Activated CD8-positive, alpha-beta T cell treated with anti-CD3 and anti-CD28 coated beads for 36 hours (primary cell): ENCODE measurements at regions not wholly inside any gene's neighbourhood (a gene's known extent, or its start where the extent isn't known, plus 50 kb on each side); places are given as distances from the start of the nearest gene placed in this dataset.

Source experiments
- ATAC-seq: fragments of 200-7000 bp; cut with Tn5 transposase; one replicate; pipeline ENCODE4 v1.10.0; 2021; ENCODE audit warnings: mild to moderate bottlenecking, moderate library complexity
- CTCF ChIA-PET: fragments of 350-600 bp; sonication (Branson Sonifier 250); formaldehyde crosslinking; loops from one replicate; lab custom pipeline; 2021; ENCODE audit warnings: antibody characterized with exemption; lab: Charles Lee
- POLR2A ChIA-PET: fragments of 350-600 bp; sonication (Branson Sonifier 250); formaldehyde crosslinking; loops from one replicate; lab custom pipeline; 2021; ENCODE audit warnings: antibody characterized with exemption; lab: Charles Lee
- DNase-seq: peaks from one replicate; pipeline ENCODE4 v3.0.0-alpha.2; 2020
- H3K27ac Mint-ChIP-seq: one replicate; pipeline ENCODE4 v1.8.0; 2021; ENCODE audit warnings: mild to moderate bottlenecking, mixed read lengths
- H3K27me3 Mint-ChIP-seq: one replicate; pipeline ENCODE4 v1.8.0; 2021; ENCODE audit warnings: mixed read lengths
- H3K36me3 Mint-ChIP-seq: one replicate; pipeline ENCODE4 v1.8.0; 2021; ENCODE audit warnings: low read depth, mixed read lengths
- H3K4me1 Mint-ChIP-seq: one replicate; pipeline ENCODE4 v1.8.0; 2021; ENCODE audit warnings: low read depth, mixed read lengths
- H3K4me3 Mint-ChIP-seq: one replicate; pipeline ENCODE4 v1.8.0; 2021; ENCODE audit warnings: mild to moderate bottlenecking, moderate library complexity, mixed read lengths
- H3K9me3 Mint-ChIP-seq: one replicate; pipeline ENCODE4 v1.8.0; 2021; ENCODE audit warnings: mixed read lengths
- CTCF ChIP-seq: fragments of 200-600 bp; IDR thresholded peaks from one replicate; pipeline ENCODE4 v1.8.0; 2022; ENCODE audit warnings: antibody characterized with exemption, mild to moderate bottlenecking
- intact Hi-C: fragments of 100-400 bp; cut with micrococcal nuclease; formaldehyde crosslinking; loops from one replicate; pipeline ENCODE4 v1.10.0; 2022

DNA sequence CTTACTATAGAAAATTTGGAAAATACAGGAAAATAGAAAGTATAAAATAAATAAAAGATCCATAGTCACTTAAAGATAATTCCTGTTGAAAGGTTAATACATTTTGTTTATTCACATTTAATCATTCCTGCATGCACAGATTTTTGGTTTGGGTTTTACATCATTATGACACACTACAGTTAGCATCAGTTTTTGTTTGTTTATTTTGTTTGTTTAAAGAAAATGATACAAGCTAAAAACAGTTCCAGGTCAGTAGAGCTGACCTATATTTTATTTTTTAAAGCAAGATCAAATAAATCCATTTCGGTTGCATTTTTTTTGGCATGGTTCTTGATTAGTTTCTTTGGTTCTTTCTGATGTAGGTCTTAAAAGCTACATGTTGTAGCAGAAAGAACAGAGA is 68.8 kb upstream of the CCDC91 start:
- ATAC-seq (no peak), DNase-seq (no peak)
- intact Hi-C loops: no loop called here
- Mint-ChIP-seq H3K9me3 (no peaks in the 10 kb centered on the region), H3K4me1 (no peaks in the 10 kb centered on the region), H3K4me3 (no peak overlapping the region), H3K36me3 (no peaks in the 10 kb centered on the region), H3K27ac (no peak overlapping the region), H3K27me3 (no peaks in the 10 kb centered on the region)
- no peak for TF ChIP-seq CTCF
- POLR2A ChIA-PET: no interaction called here
- CTCF ChIA-PET: interaction anchor here (1.0 kb wide), 1 partner anchor 35 kb away, joined by 3 read pairs; no protein-coding TSS in a partner anchor

GRCh38 chr12:28121899-28122655 is 68.2 kb upstream of the CCDC91 start:
- ATAC-seq (no peak), DNase-seq (no peak)
- Mint-ChIP-seq H3K4me1 (no peaks in the 10 kb centered on the region), H3K36me3 (no peaks in the 10 kb centered on the region), H3K4me3 (no peak overlapping the region), H3K9me3 (no peaks in the 10 kb centered on the region), H3K27me3 (no peaks in the 10 kb centered on the region), H3K27ac (no peak overlapping the region)
- no peak for TF ChIP-seq CTCF
- ChIA-PET POLR2A (no interaction called here), CTCF (no interaction called here)
- intact Hi-C loops: no loop called here

DNA sequence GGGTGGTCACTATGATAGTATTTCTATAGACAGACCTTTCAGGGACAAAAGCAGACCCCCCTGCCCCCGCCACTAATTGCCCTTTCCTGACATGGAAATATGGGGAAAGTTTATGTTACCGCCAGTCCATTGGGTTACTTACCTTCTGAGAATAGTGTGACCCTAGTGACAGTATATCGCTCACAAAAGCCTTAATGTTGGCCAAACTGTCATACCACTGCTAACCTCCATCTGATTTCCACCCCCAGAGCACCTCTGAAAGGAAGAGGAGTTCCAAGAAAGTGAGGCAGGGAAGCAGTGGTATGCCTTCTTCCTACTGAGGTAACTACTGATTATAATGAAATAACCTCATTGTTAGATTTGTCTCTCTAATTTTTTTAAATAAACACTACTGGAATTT is 67.5 kb upstream of the CCDC91 start:
- Mint-ChIP-seq H3K27ac (no peak overlapping the region), H3K27me3 (no peaks in the 10 kb centered on the region), H3K4me1 (no peaks in the 10 kb centered on the region), H3K4me3 (no peak overlapping the region), H3K36me3 (no peaks in the 10 kb centered on the region), H3K9me3 (no peaks in the 10 kb centered on the region)
- ChIA-PET POLR2A (no interaction called here), CTCF (no interaction called here)
- no peak for ATAC-seq
- no peak for DNase-seq
- intact Hi-C loops: no loop called here
- no peak for TF ChIP-seq CTCF

DNA sequence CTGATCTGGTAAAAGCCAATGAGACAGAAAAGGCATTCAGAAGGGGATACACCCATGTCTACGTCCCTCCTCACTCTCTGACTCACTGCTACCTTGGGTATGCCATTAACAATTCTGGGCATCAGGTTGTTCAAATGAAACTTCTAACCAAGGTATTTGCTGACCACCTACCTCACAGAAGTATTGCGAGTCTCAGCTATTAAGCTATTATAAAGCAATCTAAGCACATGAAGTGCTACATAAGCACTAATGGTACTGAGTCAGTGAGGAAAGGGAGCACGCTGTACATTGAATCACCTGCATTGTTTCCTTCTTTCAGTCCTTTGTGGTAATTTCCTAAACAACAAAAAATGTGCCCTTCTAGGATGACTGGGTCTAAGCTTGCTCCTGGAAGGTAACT is 62.8 kb upstream of the CCDC91 start:
- Mint-ChIP-seq H3K4me3 (no peak overlapping the region), H3K27me3 (no peaks in the 10 kb centered on the region), H3K4me1 (no peaks in the 10 kb centered on the region), H3K36me3 (no peaks in the 10 kb centered on the region), H3K27ac (no peak overlapping the region), H3K9me3 (no peaks in the 10 kb centered on the region)
- DNase-seq (no peak), ATAC-seq (no peak)
- no peak for TF ChIP-seq CTCF
- intact Hi-C loops: no loop called here
- CTCF ChIA-PET: interaction anchor here (1.2 kb wide), 1 partner anchor 28 kb away, joined by 4 read pairs; no protein-coding TSS in a partner anchor
- POLR2A ChIA-PET: no interaction called here

DNA sequence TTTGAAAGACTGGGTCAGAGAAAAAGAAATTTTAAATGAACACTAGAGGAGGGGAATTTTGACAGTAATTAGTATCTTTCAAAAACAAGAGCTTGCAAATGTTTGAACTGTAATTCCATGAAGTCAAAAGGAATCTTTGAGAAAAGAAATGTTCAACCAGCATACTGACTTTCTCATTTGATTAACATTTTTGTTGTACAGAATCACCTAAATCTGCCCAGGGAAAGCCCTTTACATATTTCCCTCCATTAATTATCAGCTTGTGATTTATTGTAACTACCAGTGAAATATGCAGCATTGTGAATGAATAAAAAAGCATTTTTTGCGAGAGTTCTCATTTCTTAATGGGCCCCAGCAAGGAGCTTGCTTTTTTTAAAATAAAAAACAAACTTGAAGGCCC is 61.2 kb upstream of the CCDC91 start:
- H3K4me3 Mint-ChIP-seq: no peak overlapping the region
- no peaks in the 10 kb centered on the region for H3K36me3 Mint-ChIP-seq
- DNase-seq: no peak
- ChIA-PET CTCF (interaction anchor here (1.3 kb wide), 1 partner anchor 9 kb away, joined by 4 read pairs; no protein-coding TSS in a partner anchor), POLR2A (no interaction called here)
- no peak overlapping the region for H3K27ac Mint-ChIP-seq
- H3K4me1 Mint-ChIP-seq: no peaks in the 10 kb centered on the region
- TF ChIP-seq CTCF: no peak
- no peaks in the 10 kb centered on the region for H3K27me3 Mint-ChIP-seq
- intact Hi-C loops: no loop called here
- no peaks in the 10 kb centered on the region for H3K9me3 Mint-ChIP-seq
- ATAC-seq: no peak
